HCT116 (cell line): ENCODE measurements at regions not wholly inside any gene's neighbourhood (a gene's known extent, or its start where the extent isn't known, plus 50 kb on each side); places are given as distances from the start of the nearest gene placed in this dataset.

Experiments
- CEBPB ChIP-seq: IDR thresholded peaks from 2 replicates; pipeline ENCODE4 v1.6.1; 2012; ENCODE audit warnings: low read depth
- EZH2phosphoT487 ChIP-seq: fragments of 200-600 bp; IDR thresholded peaks from 2 replicates; pipeline ENCODE4 v1.6.1; 2018; ENCODE audit warnings: antibody characterized with exemption, borderline replicate concordance
- JUND ChIP-seq: IDR thresholded peaks from 2 replicates; pipeline ENCODE4 v1.6.1; 2012
- POLR2A ChIP-seq: IDR thresholded peaks from 2 replicates; pipeline ENCODE4 v1.7.0; 2011; ENCODE audit warnings: borderline replicate concordance; ENCODE audit not compliant: insufficient read depth, insufficient read length; ENCODE audit errors: extremely low read depth
- POLR2AphosphoS5 ChIP-seq: IDR thresholded peaks from 2 replicates; pipeline ENCODE4 v1.6.1; 2011; ENCODE audit warnings: mild to moderate bottlenecking, low read depth, low read length, moderate library complexity
- SRF ChIP-seq: IDR thresholded peaks from 2 replicates; pipeline ENCODE4 v1.6.1; 2012; ENCODE audit warnings: low read depth
- TF ChIP-seq, protein P1 (sequence below): IDR thresholded peaks from 2 replicates; pipeline ENCODE4 v1.6.1; 2012
- TF ChIP-seq, protein P2 (sequence below), 3 experiments: fragments of 200-600 bp in 1 of 3; sonication (generic) in 1 of 3; IDR thresholded peaks in 2 of 3; conservative IDR thresholded peaks in 1 of 3; 2 replicates each; pipeline ENCODE4 v1.5.1; 2012 to 2017; ENCODE audit warnings: low read depth in 2 of 3, low read length in 2 of 3, antibody characterized with exemption in 1 of 3, borderline replicate concordance in 1 of 3, control low read depth in 1 of 3, mild to moderate bottlenecking in 1 of 3, mixed read lengths in 1 of 3, mixed run types in 1 of 3, moderate library complexity in 1 of 3; ENCODE audit not compliant: insufficient read depth in 1 of 3
- TF ChIP-seq, protein P3 (sequence below): IDR thresholded peaks from 2 replicates; pipeline ENCODE4 v1.6.1; 2012; ENCODE audit warnings: low read depth
- TF ChIP-seq, protein P4 (sequence below): IDR thresholded peaks from 2 replicates; pipeline ENCODE4 v1.6.1; 2011; ENCODE audit warnings: mild to moderate bottlenecking, low read length, moderate library complexity; ENCODE audit not compliant: insufficient replicate concordance; ENCODE audit errors: extremely low read depth

DNA sequence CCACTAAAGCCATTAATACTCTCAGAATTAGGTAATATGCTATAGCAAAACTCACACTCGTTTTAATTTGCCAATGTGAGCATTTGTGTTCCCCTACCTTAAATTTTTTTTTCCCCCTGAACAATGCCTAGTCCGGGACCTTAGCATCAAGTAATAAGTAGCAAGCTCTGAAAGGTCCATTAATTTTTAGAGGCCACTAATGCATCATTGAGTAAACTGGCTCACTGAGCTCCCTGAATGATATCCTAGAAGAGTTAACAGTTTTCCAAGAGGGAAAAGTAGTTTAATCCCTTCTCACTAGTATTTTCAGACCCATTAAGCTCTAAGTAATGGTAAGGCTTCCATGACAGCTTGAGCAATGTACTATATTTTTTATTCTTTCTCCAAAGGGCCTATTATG lies 242.2 kb downstream of the MAT2B start:
- TF ChIP-seq, protein P1, sequence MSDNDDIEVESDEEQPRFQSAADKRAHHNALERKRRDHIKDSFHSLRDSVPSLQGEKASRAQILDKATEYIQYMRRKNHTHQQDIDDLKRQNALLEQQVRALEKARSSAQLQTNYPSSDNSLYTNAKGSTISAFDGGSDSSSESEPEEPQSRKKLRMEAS = no peak
- TF ChIP-seq CEBPB (no peak), POLR2A (no peak), POLR2AphosphoS5 (no peak), JUND (no peak), EZH2phosphoT487 (no peak), SRF (no peak)
- TF ChIP-seq, protein P2, sequence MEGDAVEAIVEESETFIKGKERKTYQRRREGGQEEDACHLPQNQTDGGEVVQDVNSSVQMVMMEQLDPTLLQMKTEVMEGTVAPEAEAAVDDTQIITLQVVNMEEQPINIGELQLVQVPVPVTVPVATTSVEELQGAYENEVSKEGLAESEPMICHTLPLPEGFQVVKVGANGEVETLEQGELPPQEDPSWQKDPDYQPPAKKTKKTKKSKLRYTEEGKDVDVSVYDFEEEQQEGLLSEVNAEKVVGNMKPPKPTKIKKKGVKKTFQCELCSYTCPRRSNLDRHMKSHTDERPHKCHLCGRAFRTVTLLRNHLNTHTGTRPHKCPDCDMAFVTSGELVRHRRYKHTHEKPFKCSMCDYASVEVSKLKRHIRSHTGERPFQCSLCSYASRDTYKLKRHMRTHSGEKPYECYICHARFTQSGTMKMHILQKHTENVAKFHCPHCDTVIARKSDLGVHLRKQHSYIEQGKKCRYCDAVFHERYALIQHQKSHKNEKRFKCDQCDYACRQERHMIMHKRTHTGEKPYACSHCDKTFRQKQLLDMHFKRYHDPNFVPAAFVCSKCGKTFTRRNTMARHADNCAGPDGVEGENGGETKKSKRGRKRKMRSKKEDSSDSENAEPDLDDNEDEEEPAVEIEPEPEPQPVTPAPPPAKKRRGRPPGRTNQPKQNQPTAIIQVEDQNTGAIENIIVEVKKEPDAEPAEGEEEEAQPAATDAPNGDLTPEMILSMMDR (IDR thresholded peaks at IDR 0.05 in 2 of 3, conservative IDR thresholded peaks at IDR 0.05 in 1 of 3; ENCODE audit: borderline replicate concordance in 1 of 3, insufficient read depth in 1 of 3, low read depth in 2 of 3, low read length in 2 of 3) = no peak
- TF ChIP-seq, protein P3, sequence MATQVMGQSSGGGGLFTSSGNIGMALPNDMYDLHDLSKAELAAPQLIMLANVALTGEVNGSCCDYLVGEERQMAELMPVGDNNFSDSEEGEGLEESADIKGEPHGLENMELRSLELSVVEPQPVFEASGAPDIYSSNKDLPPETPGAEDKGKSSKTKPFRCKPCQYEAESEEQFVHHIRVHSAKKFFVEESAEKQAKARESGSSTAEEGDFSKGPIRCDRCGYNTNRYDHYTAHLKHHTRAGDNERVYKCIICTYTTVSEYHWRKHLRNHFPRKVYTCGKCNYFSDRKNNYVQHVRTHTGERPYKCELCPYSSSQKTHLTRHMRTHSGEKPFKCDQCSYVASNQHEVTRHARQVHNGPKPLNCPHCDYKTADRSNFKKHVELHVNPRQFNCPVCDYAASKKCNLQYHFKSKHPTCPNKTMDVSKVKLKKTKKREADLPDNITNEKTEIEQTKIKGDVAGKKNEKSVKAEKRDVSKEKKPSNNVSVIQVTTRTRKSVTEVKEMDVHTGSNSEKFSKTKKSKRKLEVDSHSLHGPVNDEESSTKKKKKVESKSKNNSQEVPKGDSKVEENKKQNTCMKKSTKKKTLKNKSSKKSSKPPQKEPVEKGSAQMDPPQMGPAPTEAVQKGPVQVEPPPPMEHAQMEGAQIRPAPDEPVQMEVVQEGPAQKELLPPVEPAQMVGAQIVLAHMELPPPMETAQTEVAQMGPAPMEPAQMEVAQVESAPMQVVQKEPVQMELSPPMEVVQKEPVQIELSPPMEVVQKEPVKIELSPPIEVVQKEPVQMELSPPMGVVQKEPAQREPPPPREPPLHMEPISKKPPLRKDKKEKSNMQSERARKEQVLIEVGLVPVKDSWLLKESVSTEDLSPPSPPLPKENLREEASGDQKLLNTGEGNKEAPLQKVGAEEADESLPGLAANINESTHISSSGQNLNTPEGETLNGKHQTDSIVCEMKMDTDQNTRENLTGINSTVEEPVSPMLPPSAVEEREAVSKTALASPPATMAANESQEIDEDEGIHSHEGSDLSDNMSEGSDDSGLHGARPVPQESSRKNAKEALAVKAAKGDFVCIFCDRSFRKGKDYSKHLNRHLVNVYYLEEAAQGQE = no peak
- TF ChIP-seq, protein P4, sequence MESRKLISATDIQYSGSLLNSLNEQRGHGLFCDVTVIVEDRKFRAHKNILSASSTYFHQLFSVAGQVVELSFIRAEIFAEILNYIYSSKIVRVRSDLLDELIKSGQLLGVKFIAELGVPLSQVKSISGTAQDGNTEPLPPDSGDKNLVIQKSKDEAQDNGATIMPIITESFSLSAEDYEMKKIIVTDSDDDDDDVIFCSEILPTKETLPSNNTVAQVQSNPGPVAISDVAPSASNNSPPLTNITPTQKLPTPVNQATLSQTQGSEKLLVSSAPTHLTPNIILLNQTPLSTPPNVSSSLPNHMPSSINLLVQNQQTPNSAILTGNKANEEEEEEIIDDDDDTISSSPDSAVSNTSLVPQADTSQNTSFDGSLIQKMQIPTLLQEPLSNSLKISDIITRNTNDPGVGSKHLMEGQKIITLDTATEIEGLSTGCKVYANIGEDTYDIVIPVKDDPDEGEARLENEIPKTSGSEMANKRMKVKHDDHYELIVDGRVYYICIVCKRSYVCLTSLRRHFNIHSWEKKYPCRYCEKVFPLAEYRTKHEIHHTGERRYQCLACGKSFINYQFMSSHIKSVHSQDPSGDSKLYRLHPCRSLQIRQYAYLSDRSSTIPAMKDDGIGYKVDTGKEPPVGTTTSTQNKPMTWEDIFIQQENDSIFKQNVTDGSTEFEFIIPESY = no peak
